K562 (cell line): ENCODE measurements at regions not wholly inside any gene's neighbourhood (a gene's known extent, or its start where the extent isn't known, plus 50 kb on each side); places are given as distances from the start of the nearest gene placed in this dataset.

Source experiments
- ATAC-seq: fragments of 200-7000 bp; cut with Tn5 transposase; 3 replicates; pipeline ENCODE4 v1.9.1; 2020; ENCODE audit warnings: moderate library complexity
- BruUV-seq: library from RNA; stranded (reverse); fragments of 400-500 nt; replicated peaks from 2 replicates; lab custom pipeline; 2021; lab: Mats Ljungman, UMichigan
- CTCF ChIA-PET: fragments of 300-600 bp; formaldehyde crosslinking; extraction: SDS; loops from one replicate; lab custom pipeline; 2021; ENCODE audit warnings: low intra/inter-chr PET ratio; lab: Yijun Ruan, JAX
- POLR2A ChIA-PET: fragments of 300-600, 350-650 bp; sonication (Branson Sonifier 250); formaldehyde crosslinking; extraction: SDS; loops from one replicate; lab custom pipeline; 2021; ENCODE audit warnings: antibody characterized with exemption, inconsistent platforms; lab: Yijun Ruan, JAX
- DNase-seq, 4 experiments: peaks; one replicate each; pipeline versions ENCODE4 v3.0.0 to v3.0.0-alpha.2; 2011 to 2018; ENCODE audit warnings: low spot score in 3 of 4, mixed read lengths in 3 of 4; ENCODE audit errors: extremely low read depth in 1 of 4
- FAIRE-seq: peaks from 2 replicates; lab custom pipeline; 2011; peaks lifted over from hg19 to GRCh38; lab: Jason Lieb, UNC
- H2AFZ ChIP-seq: 2 replicates; pipeline ENCODE4 v1.6.0; 2011; ENCODE audit warnings: low read depth, low read length, control low read depth, inconsistent platforms
- H3K27ac ChIP-seq: fragments of 200-600 bp; 3 replicates; pipeline ENCODE4 v1.8.0; 2011; ENCODE audit warnings: low read depth, mild to moderate bottlenecking, control low read depth, inconsistent platforms, low read length, moderate library complexity, mixed read lengths; ENCODE audit errors: extremely low read depth
- H3K27me3 ChIP-seq, 2 experiments: fragments of 300-600 bp in 1 of 2; 2 replicates in 1 of 2; 3 replicates in 1 of 2; pipeline versions ENCODE4 v1.6.0 to v1.8.0; 2011; ENCODE audit warnings: inconsistent platforms in 2 of 2, low read length in 2 of 2, mild to moderate bottlenecking in 1 of 2, mixed read lengths in 1 of 2, moderate library complexity in 1 of 2; ENCODE audit not compliant: control insufficient read depth in 2 of 2, insufficient read depth in 2 of 2
- H3K36me3 ChIP-seq: fragments of 300-600 bp; 3 replicates; pipeline ENCODE4 v1.8.0; 2011; ENCODE audit warnings: mild to moderate bottlenecking, low read length, inconsistent platforms; ENCODE audit not compliant: control insufficient read depth, insufficient read depth
- H3K4me1 ChIP-seq, 2 experiments: fragments of 200-600 bp in 1 of 2; replicated peaks in 1 of 2; 2 replicates in 1 of 2; 3 replicates in 1 of 2; pipeline versions ENCODE4 v1.5.1 to v1.8.0; 2011; ENCODE audit warnings: inconsistent platforms in 2 of 2, low read length in 2 of 2, mild to moderate bottlenecking in 1 of 2, mixed read lengths in 1 of 2, moderate library complexity in 1 of 2; ENCODE audit not compliant: control insufficient read depth in 2 of 2, insufficient read depth in 2 of 2
- H3K4me2 ChIP-seq: 2 replicates; pipeline ENCODE4 v1.6.1; 2011; ENCODE audit warnings: low read length, control low read depth, inconsistent platforms, mixed read lengths; ENCODE audit not compliant: insufficient read depth
- H3K4me3 ChIP-seq: fragments of 200-600 bp; sonication (generic), shearing (Covaris generic); 2 replicates; pipeline ENCODE4 v1.5.1; 2016; ENCODE audit warnings: control low read depth, inconsistent platforms
- H3K79me2 ChIP-seq: fragments of 200-600 bp; 3 replicates; pipeline ENCODE4 v1.8.0; 2011; ENCODE audit warnings: low read length, inconsistent platforms; ENCODE audit not compliant: control insufficient read depth, insufficient read depth
- H3K9ac ChIP-seq, 2 experiments: 2 replicates each; pipeline versions ENCODE4 v1.6.0 to v1.6.1; 2011; ENCODE audit warnings: low read depth in 2 of 2, low read length in 2 of 2, control low read depth in 1 of 2, inconsistent platforms in 1 of 2, mild to moderate bottlenecking in 1 of 2, mixed read lengths in 1 of 2; ENCODE audit not compliant: insufficient read depth in 1 of 2
- H3K9me1 ChIP-seq: one replicate; pipeline ENCODE4 v1.6.0; 2011; ENCODE audit warnings: inconsistent platforms, mild to moderate bottlenecking, low read length, moderate library complexity; ENCODE audit not compliant: control insufficient read depth, insufficient read depth
- H3K9me3 ChIP-seq: replicated peaks from 2 replicates; pipeline ENCODE4 v1.5.1; 2011; ENCODE audit warnings: low read depth, low read length, inconsistent platforms; ENCODE audit not compliant: control insufficient read depth, insufficient read depth
- H4K20me1 ChIP-seq: replicated peaks from 2 replicates; pipeline ENCODE4 v1.6.1; 2011; ENCODE audit warnings: low read length, inconsistent platforms, mixed read lengths; ENCODE audit not compliant: control insufficient read depth, insufficient read depth
- ATF2 ChIP-seq: sonication (generic); formaldehyde crosslinking; IDR thresholded peaks from 2 replicates; pipeline ENCODE4 v1.8.1; 2022; ENCODE audit warnings: missing genetic modification reagents
- EP400 ChIP-seq: fragments of 450-650 bp; IDR thresholded peaks from 2 replicates; pipeline ENCODE4 v1.6.1; 2017; ENCODE audit warnings: antibody characterized with exemption, mild to moderate bottlenecking, moderate library complexity
- KDM4B ChIP-seq, 2 experiments: fragments of 450-650 bp in 1 of 2; sonication (generic) in 1 of 2; IDR thresholded peaks; 2 replicates each; pipeline ENCODE4 v1.6.1; 2016 to 2017; ENCODE audit warnings: borderline replicate concordance in 2 of 2, antibody characterized with exemption in 1 of 2, low read depth in 1 of 2, mild to moderate bottlenecking in 1 of 2
- PCBP2 ChIP-seq: fragments of 200-400 bp; formaldehyde crosslinking; IDR thresholded peaks from 2 replicates; pipeline ENCODE4 v1.6.1; 2018; ENCODE audit warnings: low read length, low read depth, mild to moderate bottlenecking, moderate library complexity; ENCODE audit not compliant: poor library complexity, severe bottlenecking
- SAFB2 ChIP-seq: fragments of 200-400 bp; formaldehyde crosslinking; IDR thresholded peaks from 2 replicates; pipeline ENCODE4 v1.6.1; 2018; ENCODE audit warnings: borderline replicate concordance, low read length, low read depth, moderate library complexity; ENCODE audit not compliant: severe bottlenecking
- SIRT6 ChIP-seq: IDR thresholded peaks from one replicate; pipeline ENCODE4 v1.6.1; 2012; ENCODE audit warnings: low read depth, mild to moderate bottlenecking, control low read depth, inconsistent platforms, low read length, moderate library complexity
- SLC30A9 ChIP-seq: fragments of 250-450 bp; sonication (Bioruptor Pico); IDR thresholded peaks from 2 replicates; pipeline ENCODE4 v1.8.0; 2022; ENCODE audit warnings: mild to moderate bottlenecking, moderate library complexity
- TARDBP ChIP-seq: fragments of 450-650 bp; IDR thresholded peaks from 2 replicates; pipeline ENCODE4 v1.6.1; 2016
- ZBTB7A ChIP-seq: IDR thresholded peaks from 2 replicates; pipeline ENCODE4 v1.6.1; 2011; ENCODE audit warnings: low read depth, mild to moderate bottlenecking, low read length, moderate library complexity, borderline replicate concordance; ENCODE audit not compliant: control insufficient read depth
- WGBS: fragments of 100-300 bp; shearing (Covaris generic); methylation state at CpG from one replicate; pipeline ENCODE4 v1.1.6; 2016; ENCODE audit warnings: low coverage, mixed read lengths; ENCODE audit not compliant: insufficient coverage; ENCODE audit errors: missing lambda C conversion rate; 5-methylcytosine and 5-hydroxymethylcytosine counted together
- in situ Hi-C: fragments of 300-500 bp; cut with MboI; formaldehyde crosslinking; loops from 4 replicates; pipeline ENCODE4 v1.15.0; 2018; ENCODE audit warnings: inconsistent platforms, mixed read lengths
- intact Hi-C: fragments of 100-400 bp; cut with micrococcal nuclease; formaldehyde crosslinking; loops from 2 replicates; pipeline ENCODE4 v1.14.2; 2022
- TF ChIP-seq, protein P1 (sequence below): sonication (generic); formaldehyde crosslinking; IDR thresholded peaks from 2 replicates; pipeline ENCODE4 v1.8.0; 2022; ENCODE audit warnings: mild to moderate bottlenecking, low read depth, missing genetic modification reagents

- in situ Hi-C loops (no loop called here), intact Hi-C loops (no loop called here)
- POLR2A ChIA-PET: no interaction called here
- BruUV-seq: no TSS peak
- no peak overlapping the region for H3K27ac ChIP-seq
- no peaks in the 10 kb centered on the region for H3K4me1 ChIP-seq
- H3K9me3 ChIP-seq: no peaks in the 10 kb centered on the region
- H3K4me2 ChIP-seq: no peak overlapping the region
- WGBS: 6% methylated on average over 8 of the region's 8 CpGs
- no peak overlapping the region for H3K4me3 ChIP-seq
- no peaks in the 10 kb centered on the region for H4K20me1 ChIP-seq
- no peaks in the 10 kb centered on the region for H3K9me1 ChIP-seq
- DNase-seq (no peak), FAIRE-seq (no peak), ATAC-seq (no peak)
- H3K36me3 ChIP-seq: no peaks in the 10 kb centered on the region
- no peak for TF ChIP-seq PCBP2
- TF ChIP-seq TARDBP: no peak
- TF ChIP-seq KDM4B (IDR thresholded peaks at IDR 0.05; ENCODE audit: borderline replicate concordance in 2 of 2, low read depth in 1 of 2): no peak
- TF ChIP-seq ZBTB7A: no peak
- TF ChIP-seq EP400: no peak
- TF ChIP-seq, protein P1, sequence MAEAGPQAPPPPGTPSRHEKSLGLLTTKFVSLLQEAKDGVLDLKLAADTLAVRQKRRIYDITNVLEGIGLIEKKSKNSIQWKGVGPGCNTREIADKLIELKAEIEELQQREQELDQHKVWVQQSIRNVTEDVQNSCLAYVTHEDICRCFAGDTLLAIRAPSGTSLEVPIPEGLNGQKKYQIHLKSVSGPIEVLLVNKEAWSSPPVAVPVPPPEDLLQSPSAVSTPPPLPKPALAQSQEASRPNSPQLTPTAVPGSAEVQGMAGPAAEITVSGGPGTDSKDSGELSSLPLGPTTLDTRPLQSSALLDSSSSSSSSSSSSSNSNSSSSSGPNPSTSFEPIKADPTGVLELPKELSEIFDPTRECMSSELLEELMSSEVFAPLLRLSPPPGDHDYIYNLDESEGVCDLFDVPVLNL: no peak
- TF ChIP-seq SLC30A9 (CRISPR knock-in tag): no peak
- TF ChIP-seq SAFB2: no peak
- no peak for TF ChIP-seq SIRT6
- no peak for TF ChIP-seq ATF2 (CRISPR knock-in tag)
- H2AFZ ChIP-seq: no peak overlapping the region
- CTCF ChIA-PET: no interaction called here
- H3K9ac ChIP-seq: no peak overlapping the region
- H3K79me2 ChIP-seq: no peaks in the 10 kb centered on the region
- H3K27me3 ChIP-seq: peaks cover 4 to 23% of the 10 kb centered on the region in 2 experiments
Observed at GRCh38 chr20:46814366-46815232, 80.0 kb upstream of the EYA2 start.
